Nephron progenitor cell (in vitro differentiated cells): ENCODE measurements at regions not wholly inside any gene's neighbourhood (a gene's known extent, or its start where the extent isn't known, plus 50 kb on each side); places are given as distances from the start of the nearest gene placed in this dataset.
A peak's percentile ranks its signal among the peaks of the same experiment; 100 is the strongest.

Source experiments
- DNase-seq: peaks from one replicate; pipeline ENCODE4 v3.0.0; 2021
- H3K27ac Mint-ChIP-seq: 2 replicates; pipeline ENCODE4 v1.8.0; 2021; ENCODE audit warnings: mild to moderate bottlenecking, moderate library complexity, mixed read lengths
- H3K27me3 Mint-ChIP-seq: 2 replicates; pipeline ENCODE4 v1.8.0; 2021; ENCODE audit warnings: mild to moderate bottlenecking, low read depth, mixed read lengths; ENCODE audit not compliant: poor library complexity
- H3K36me3 Mint-ChIP-seq: 2 replicates; pipeline ENCODE4 v1.8.0; 2021; ENCODE audit warnings: low read depth, mixed read lengths
- H3K4me1 Mint-ChIP-seq: 2 replicates; pipeline ENCODE4 v1.8.0; 2021; ENCODE audit warnings: mixed read lengths
- H3K4me3 Mint-ChIP-seq: 2 replicates; pipeline ENCODE4 v1.8.0; 2021; ENCODE audit warnings: mild to moderate bottlenecking, moderate library complexity, mixed read lengths
- H3K9me3 Mint-ChIP-seq: 2 replicates; pipeline ENCODE4 v1.8.0; 2021; ENCODE audit warnings: mild to moderate bottlenecking, moderate library complexity, mixed read lengths
- TF ChIP-seq, protein P1 (sequence below): fragments of 200-600 bp; sonication (generic); IDR thresholded peaks from 2 replicates; pipeline ENCODE4 v1.5.0; 2021; ENCODE audit warnings: antibody characterized with exemption

DNA sequence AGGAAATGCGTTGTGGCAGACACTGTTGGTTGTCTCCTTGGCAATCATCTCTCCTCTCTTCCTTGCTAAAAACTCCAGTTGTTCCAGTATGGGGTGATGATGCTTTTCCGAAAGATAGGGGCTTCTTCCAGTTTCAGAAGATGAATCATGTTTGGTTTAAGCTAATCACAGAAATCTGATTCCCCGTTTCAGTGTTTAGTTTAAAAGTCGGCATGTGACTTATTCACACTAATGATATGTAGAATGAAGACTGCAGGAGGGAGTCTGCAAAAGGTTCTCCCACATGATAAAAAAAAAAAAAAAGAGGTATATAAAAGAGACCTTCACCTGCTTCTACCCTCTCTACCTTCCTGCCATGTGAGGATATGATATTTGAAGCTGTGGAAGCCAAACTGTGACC, 239.0 kb upstream of the SIX2 start:
- no peaks in the 10 kb centered on the region for H3K9me3 Mint-ChIP-seq
- H3K27me3 Mint-ChIP-seq = peaks cover 3% of the 10 kb centered on the region
- TF ChIP-seq, protein P1, sequence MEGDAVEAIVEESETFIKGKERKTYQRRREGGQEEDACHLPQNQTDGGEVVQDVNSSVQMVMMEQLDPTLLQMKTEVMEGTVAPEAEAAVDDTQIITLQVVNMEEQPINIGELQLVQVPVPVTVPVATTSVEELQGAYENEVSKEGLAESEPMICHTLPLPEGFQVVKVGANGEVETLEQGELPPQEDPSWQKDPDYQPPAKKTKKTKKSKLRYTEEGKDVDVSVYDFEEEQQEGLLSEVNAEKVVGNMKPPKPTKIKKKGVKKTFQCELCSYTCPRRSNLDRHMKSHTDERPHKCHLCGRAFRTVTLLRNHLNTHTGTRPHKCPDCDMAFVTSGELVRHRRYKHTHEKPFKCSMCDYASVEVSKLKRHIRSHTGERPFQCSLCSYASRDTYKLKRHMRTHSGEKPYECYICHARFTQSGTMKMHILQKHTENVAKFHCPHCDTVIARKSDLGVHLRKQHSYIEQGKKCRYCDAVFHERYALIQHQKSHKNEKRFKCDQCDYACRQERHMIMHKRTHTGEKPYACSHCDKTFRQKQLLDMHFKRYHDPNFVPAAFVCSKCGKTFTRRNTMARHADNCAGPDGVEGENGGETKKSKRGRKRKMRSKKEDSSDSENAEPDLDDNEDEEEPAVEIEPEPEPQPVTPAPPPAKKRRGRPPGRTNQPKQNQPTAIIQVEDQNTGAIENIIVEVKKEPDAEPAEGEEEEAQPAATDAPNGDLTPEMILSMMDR = no peak
- H3K4me3 Mint-ChIP-seq = no peak overlapping the region
- no peaks in the 10 kb centered on the region for H3K36me3 Mint-ChIP-seq
- H3K4me1 Mint-ChIP-seq = peaks cover 6% of the 10 kb centered on the region
- no peak overlapping the region for H3K27ac Mint-ChIP-seq
- DNase-seq = no peak

DNA sequence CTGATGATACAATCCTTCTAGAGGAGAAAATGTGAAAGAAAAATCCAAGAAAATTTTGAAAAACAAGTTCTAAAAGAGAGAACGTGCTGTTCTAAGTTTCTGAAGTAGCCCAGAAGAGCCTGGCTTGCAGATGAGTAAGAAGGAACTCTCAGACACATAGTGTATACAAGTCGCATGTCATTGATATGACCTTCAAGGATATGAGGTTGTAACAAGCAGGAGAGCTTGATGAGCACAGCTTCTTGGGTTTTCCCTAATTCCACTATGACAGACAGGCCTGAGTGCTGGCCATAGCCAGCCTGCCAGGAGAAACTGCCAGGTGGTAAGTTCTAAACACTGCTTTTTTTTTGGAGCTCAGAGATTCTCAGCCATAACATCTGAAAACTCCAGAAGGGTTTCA, 235.7 kb upstream of the SIX2 start:
- DNase-seq = no peak
- Mint-ChIP-seq H3K27ac (no peak overlapping the region), H3K36me3 (no peaks in the 10 kb centered on the region), H3K9me3 (no peaks in the 10 kb centered on the region), H3K4me1 (peaks cover 21% of the 10 kb centered on the region), H3K4me3 (no peak overlapping the region), H3K27me3 (no peaks in the 10 kb centered on the region)
- TF ChIP-seq, protein P1 = no peak

DNA sequence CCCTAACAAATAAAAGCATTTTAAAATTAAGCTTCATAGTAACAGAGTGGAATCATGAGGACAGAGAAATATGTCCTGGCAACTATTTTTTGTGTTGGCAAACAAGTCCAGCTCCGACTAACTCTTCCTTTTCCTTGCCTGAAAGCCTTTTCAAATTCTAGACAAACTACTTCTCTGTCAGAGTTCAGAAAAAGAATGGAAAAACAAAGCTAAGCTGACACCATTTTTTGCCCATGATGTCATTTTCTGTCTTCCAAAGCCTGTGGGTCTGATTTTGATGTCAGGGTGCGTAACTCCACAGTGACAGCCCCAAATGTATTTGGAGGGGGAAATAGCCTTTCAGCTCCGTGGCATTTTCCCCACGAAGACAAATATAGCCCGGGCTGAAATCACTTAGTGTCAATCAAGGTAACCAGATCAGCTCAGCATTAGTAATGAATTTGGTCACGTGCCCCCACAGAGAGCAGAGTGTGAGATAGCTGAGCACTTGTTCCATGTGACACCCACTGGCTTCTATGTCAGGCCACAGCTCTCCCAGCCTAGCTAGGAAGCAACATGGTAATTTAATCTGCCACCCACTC, 233.0 kb upstream of the SIX2 start:
- TF ChIP-seq, protein P1 = no peak
- Mint-ChIP-seq H3K27ac (peak overlapping the region; percentile 27), H3K4me3 (no peak overlapping the region), H3K9me3 (no peaks in the 10 kb centered on the region), H3K36me3 (no peaks in the 10 kb centered on the region), H3K27me3 (peaks cover 4% of the 10 kb centered on the region), H3K4me1 (peaks cover 32% of the 10 kb centered on the region)
- DNase-seq = no peak

DNA sequence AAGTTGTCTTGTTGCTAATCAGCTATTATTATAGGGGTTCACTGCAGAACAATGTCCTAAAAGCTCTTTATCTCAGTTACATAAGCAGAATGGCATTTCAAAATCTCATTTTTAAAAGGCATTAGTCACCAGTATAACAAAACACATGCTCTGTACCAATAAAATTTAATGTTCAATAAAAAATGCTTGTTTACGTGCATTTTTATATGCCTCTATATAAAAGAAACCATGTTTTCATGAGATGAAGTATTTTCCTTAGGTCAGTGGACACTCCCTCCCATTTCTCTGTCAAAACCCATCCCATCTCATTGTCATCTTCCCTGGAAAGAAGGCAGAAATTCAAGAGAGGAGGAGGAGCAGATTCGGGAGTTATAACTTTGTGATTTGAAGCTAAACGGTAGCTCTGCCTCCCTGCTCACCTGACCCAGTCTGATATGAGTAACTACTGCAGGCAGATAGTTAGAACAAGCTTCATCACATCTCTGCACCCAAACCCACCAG, 231.9 kb upstream of the SIX2 start:
- Mint-ChIP-seq H3K9me3 (no peaks in the 10 kb centered on the region), H3K4me1 (peaks cover 39% of the 10 kb centered on the region), H3K36me3 (no peaks in the 10 kb centered on the region), H3K27ac (no peak overlapping the region), H3K4me3 (no peak overlapping the region), H3K27me3 (peaks cover 4% of the 10 kb centered on the region)
- DNase-seq = no peak
- TF ChIP-seq, protein P1 = no peak

DNA sequence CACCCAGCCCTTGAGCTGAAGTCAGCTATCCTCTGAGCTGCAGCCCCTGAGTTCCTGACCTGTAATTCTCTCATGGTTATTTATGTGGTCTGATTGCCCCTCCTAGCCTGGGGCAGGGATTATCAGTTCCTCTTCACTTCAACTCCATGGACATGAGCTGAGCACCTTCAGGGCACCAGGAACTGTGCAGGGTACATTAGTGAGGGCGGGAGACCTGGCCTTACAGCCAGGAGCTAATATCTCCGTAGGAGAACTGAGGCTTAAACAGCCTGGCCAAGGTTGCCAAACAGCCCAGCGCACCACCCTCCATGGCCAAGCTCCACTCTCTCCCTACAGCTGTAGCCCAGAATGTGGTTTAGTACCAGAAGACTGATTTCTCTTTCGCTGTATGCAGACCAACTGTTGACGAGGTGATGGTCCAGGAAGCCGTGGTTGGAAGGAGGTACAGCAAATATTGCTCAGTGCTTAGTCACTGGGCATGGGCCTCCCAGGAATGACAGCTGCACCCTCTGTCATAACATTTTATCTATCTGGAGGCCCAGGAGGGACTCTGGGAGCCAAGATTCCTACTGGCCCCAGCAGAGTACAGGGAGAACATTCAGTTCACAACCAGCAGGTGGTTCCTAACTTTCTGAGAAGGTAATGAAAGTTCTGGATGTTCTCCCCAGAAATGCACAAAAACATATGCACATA, 228.7 kb upstream of the SIX2 start:
- DNase-seq = no peak
- Mint-ChIP-seq H3K36me3 (no peaks in the 10 kb centered on the region), H3K27ac (peak overlapping the region; percentile 90), H3K4me1 (peaks cover 38% of the 10 kb centered on the region), H3K27me3 (peaks cover 7% of the 10 kb centered on the region), H3K4me3 (no peak overlapping the region), H3K9me3 (no peaks in the 10 kb centered on the region)
- TF ChIP-seq, protein P1 = no peak

DNA sequence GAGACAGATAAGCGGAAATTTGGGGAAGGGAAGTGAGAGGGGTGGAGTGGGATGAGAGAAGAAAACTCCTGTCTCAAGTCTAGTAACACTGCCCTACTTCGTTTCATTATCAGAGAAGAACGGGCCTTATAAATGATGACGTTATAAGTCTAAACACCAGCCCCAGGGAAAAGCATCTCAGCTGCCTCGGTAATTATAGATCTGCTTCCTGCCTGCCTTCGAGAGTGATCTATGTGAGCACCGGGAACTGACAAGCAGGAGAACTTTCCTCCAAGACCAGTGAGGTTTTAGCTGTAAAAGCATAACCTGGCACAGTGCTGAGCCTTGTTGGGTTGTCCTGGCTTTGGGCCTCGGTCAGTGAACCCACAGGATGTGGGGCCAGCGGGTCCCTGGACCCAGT, 227.9 kb upstream of the SIX2 start:
- Mint-ChIP-seq H3K9me3 (no peaks in the 10 kb centered on the region), H3K36me3 (no peaks in the 10 kb centered on the region), H3K27ac (no peak overlapping the region), H3K4me3 (no peak overlapping the region), H3K27me3 (peaks cover 7% of the 10 kb centered on the region), H3K4me1 (peaks cover 29% of the 10 kb centered on the region)
- TF ChIP-seq, protein P1 = no peak
- DNase-seq = no peak
